Adrenal gland (tissue), 5 donors: ENCODE measurements at regions not wholly inside any gene's neighbourhood (a gene's known extent, or its start where the extent isn't known, plus 50 kb on each side); places are given as distances from the start of the nearest gene placed in this dataset.

Experiments used
- CTCF ChIP-seq, 6 experiments: fragments of 450-650 bp in 4 of 6; fragments of 200-600 bp in 2 of 6; sonication (generic) in 1 of 6; IDR thresholded peaks; 1 replicate in 5 of 6; 2 replicates in 1 of 6; pipeline versions ENCODE4 v1.5.1 to v1.8.0; 2016 to 2021; ENCODE audit warnings: antibody characterized with exemption in 6 of 6, mild to moderate bottlenecking in 2 of 6, moderate library complexity in 1 of 6
- POLR2A ChIP-seq, 2 donors: fragments of 450-650 bp; IDR thresholded peaks; one replicate each; pipeline ENCODE4 v1.6.1; 2017; ENCODE audit warnings: antibody characterized with exemption in 2 of 2, mild to moderate bottlenecking in 2 of 2, moderate library complexity in 1 of 2
- donor health status: DM: no; HTN: no; CAD: no.

GRCh38 chr5:93054424-93055163 lies 526.4 kb downstream of the NR2F1-AS1 start:
- TF ChIP-seq CTCF (IDR thresholded peaks at IDR 0.05) (no peak), POLR2A (IDR thresholded peaks at IDR 0.05) (no peak)
